KBM-7 (cell line): ENCODE measurements at regions not wholly inside any gene's neighbourhood (a gene's known extent, or its start where the extent isn't known, plus 50 kb on each side); places are given as distances from the start of the nearest gene placed in this dataset.

Experiments
- DNase-seq: peaks from one replicate; pipeline ENCODE4 v3.0.0-alpha.2; 2015
- in situ Hi-C: fragments of 300-500 bp; cut with MboI; formaldehyde crosslinking; loops from 2 replicates; pipeline ENCODE4 v1.14.3; 2020; ENCODE audit warnings: low sequenced_read_pairs, low pct_unique_long_range_greater_than_20kb, mixed read lengths

- DNase-seq, result no peak
- in situ Hi-C loops, result no loop called here
Measured at GRCh38 chr7:25478925-25479324, 250.6 kb upstream of the NPVF start.

- no peak for DNase-seq
- in situ Hi-C loops, result no loop called here
Measured at GRCh38 chr7:25481891-25482290, 253.6 kb upstream of the NPVF start.

- in situ Hi-C loops, result no loop called here
- no peak for DNase-seq
Measured at GRCh38 chr7:25482631-25483030, 254.3 kb upstream of the NPVF start.

- no peak for DNase-seq
- in situ Hi-C loops, result no loop called here
Measured at GRCh38 chr7:25485026-25485425, 256.7 kb upstream of the NPVF start.

- in situ Hi-C loops, result no loop called here
Measured at GRCh38 chr7:25486656-25487055, 258.4 kb upstream of the NPVF start.

GRCh38 chr7:25493805-25494366, 265.6 kb upstream of the NPVF start:
- in situ Hi-C loops, result no loop called here

More at GRCh38 chr7:25486656-25487055, 258.4 kb upstream of the NPVF start:
- DNase-seq, result no peak

GRCh38 chr7:25494896-25495295, 266.6 kb upstream of the NPVF start:
- in situ Hi-C loops, result no loop called here
- DNase-seq, result no peak

More at GRCh38 chr7:25493805-25494366, 265.6 kb upstream of the NPVF start:
- DNase-seq, result no peak

GRCh38 chr7:25495342-25496250, 267.3 kb upstream of the NPVF start:
- no peak for DNase-seq
- in situ Hi-C loops, result no loop called here

GRCh38 chr7:25496476-25497368, 268.4 kb upstream of the NPVF start:
- in situ Hi-C loops, result no loop called here
- peak; percentile 71 for DNase-seq

GRCh38 chr7:25500393-25500921, 272.2 kb upstream of the NPVF start:
- in situ Hi-C loops, result no loop called here
- no peak for DNase-seq

GRCh38 chr7:25503306-25503705, 275.0 kb upstream of the NPVF start:
- in situ Hi-C loops, result no loop called here
- DNase-seq, result no peak

- DNase-seq, result no peak
- in situ Hi-C loops, result no loop called here
Measured at GRCh38 chr7:25512061-25512687, 283.9 kb upstream of the NPVF start.

GRCh38 chr7:25515633-25516275, 287.5 kb upstream of the NPVF start:
- in situ Hi-C loops, result no loop called here

GRCh38 chr7:25517906-25518305, 289.6 kb upstream of the NPVF start:
- in situ Hi-C loops, result no loop called here
- no peak for DNase-seq

More at GRCh38 chr7:25515633-25516275, 287.5 kb upstream of the NPVF start:
- DNase-seq, result no peak

GRCh38 chr7:25520017-25520416, 291.7 kb upstream of the NPVF start:
- in situ Hi-C loops, result no loop called here
- no peak for DNase-seq

- no peak for DNase-seq
- in situ Hi-C loops, result no loop called here
Measured at GRCh38 chr7:25520516-25520915, 292.2 kb upstream of the NPVF start.

- DNase-seq, result no peak
- in situ Hi-C loops, result no loop called here
Measured at GRCh38 chr7:25521236-25521635, 292.9 kb upstream of the NPVF start.

GRCh38 chr7:25522727-25523126, 294.4 kb upstream of the NPVF start:
- no peak for DNase-seq
- in situ Hi-C loops, result no loop called here
